ENCODE measurements at regions not wholly inside any gene's neighbourhood (a gene's known extent, or its start where the extent isn't known, plus 50 kb on each side); places are given as distances from the start of the nearest gene placed in this dataset.

GRCh38 chr18:25935356-25935755 is 155.1 kb downstream of the SS18 start:
- TF ChIP-seq CTCF (IDR thresholded peaks at IDR 0.05; ENCODE audit: low read length) (no peak), EZH2 (IDR thresholded peaks at IDR 0.05; ENCODE audit: borderline replicate concordance, low read length) (no peak)

Measured in OCI-LY1 (cell line).